ENCODE measurements at regions not wholly inside any gene's neighbourhood (a gene's known extent, or its start where the extent isn't known, plus 50 kb on each side); places are given as distances from the start of the nearest gene placed in this dataset.

DNA sequence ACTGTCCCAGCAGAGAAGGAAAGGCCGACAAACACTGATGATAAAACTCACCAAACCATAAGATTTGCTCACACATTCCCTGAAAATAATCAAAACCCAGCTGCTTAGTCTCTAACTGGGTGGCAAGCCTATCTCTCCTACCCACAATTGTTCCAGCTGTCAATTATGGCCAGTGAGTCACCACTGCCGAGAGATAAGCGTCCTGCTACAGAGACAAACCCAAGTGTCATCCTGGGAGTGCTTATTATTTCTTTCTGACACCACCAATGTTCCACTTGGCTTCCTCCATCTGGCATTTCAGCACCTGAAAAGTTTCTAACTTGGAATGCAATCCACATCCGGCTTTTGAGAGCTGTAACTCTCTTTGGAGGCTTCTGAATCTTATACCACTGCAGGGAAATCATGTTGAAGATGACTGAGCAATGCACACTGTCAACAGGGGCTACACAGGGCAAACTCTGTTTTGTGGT lies 51.5 kb upstream of the VAV3 start:
- no peak for DNase-seq (ENCODE audit: low spot score)
- no peaks in the 10 kb centered on the region for H3K4me1 ChIP-seq (ENCODE audit: control insufficient read depth in 1 of 2, low read depth in 2 of 2)
- no peak overlapping the region for H3K27ac ChIP-seq
- H3K36me3 ChIP-seq = no peaks in the 10 kb centered on the region
- ATAC-seq (ENCODE audit: insufficient number of reproducible peaks, low FRiP score, low read depth) = no peak
- no peak overlapping the region for H3K4me3 ChIP-seq
- TF ChIP-seq, protein P1, sequence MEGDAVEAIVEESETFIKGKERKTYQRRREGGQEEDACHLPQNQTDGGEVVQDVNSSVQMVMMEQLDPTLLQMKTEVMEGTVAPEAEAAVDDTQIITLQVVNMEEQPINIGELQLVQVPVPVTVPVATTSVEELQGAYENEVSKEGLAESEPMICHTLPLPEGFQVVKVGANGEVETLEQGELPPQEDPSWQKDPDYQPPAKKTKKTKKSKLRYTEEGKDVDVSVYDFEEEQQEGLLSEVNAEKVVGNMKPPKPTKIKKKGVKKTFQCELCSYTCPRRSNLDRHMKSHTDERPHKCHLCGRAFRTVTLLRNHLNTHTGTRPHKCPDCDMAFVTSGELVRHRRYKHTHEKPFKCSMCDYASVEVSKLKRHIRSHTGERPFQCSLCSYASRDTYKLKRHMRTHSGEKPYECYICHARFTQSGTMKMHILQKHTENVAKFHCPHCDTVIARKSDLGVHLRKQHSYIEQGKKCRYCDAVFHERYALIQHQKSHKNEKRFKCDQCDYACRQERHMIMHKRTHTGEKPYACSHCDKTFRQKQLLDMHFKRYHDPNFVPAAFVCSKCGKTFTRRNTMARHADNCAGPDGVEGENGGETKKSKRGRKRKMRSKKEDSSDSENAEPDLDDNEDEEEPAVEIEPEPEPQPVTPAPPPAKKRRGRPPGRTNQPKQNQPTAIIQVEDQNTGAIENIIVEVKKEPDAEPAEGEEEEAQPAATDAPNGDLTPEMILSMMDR (IDR thresholded peaks at IDR 0.05) = no peak
- no peaks in the 10 kb centered on the region for H3K9me3 ChIP-seq
- no peaks in the 10 kb centered on the region for H3K27me3 ChIP-seq (replicated peaks; ENCODE audit: insufficient read depth)

Measured in thoracic aorta (tissue), 2 donors.